ENCODE measurements at regions not wholly inside any gene's neighbourhood (a gene's known extent, or its start where the extent isn't known, plus 50 kb on each side); places are given as distances from the start of the nearest gene placed in this dataset.

DNA sequence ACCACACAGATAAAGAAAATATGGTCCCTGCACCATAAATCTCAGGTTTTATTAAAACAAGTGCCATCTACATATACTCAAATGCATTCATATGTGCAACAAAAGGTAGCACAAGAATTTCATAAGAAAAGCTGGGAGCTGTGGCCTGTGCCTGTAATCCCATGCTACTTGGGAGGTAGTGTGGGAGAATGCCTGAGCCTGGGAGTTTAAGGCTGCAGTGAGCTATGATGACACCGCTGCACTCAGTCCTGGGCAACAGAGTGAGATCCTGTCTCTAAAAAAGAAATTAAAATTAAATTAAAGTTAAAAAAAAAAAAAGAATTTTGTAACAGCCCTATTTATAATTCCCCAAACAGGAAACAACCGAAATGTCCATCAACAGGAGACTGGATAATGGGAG lies 81.3 kb upstream of the JADE1 start:
- Histone ChIP-seq H3K4me3 (no peak overlapping the region), H3K36me3 (no peaks in the 10 kb centered on the region), H3K27ac (no peak overlapping the region), H3K4me1 (no peaks in the 10 kb centered on the region), H3K9me3 (no peaks in the 10 kb centered on the region), H3K27me3 (no peaks in the 10 kb centered on the region)
- 95% methylated on average over 2 of the region's 2 CpGs for WGBS
- no peak for DNase-seq (ENCODE audit: low spot score in 2 of 2)
- TF ChIP-seq EP300 (IDR thresholded peaks at IDR 0.05) (no peak), POLR2AphosphoS5 (IDR thresholded peaks at IDR 0.05) (no peak), POLR2A (IDR thresholded peaks at IDR 0.05) (no peak)
- TF ChIP-seq, protein P1, sequence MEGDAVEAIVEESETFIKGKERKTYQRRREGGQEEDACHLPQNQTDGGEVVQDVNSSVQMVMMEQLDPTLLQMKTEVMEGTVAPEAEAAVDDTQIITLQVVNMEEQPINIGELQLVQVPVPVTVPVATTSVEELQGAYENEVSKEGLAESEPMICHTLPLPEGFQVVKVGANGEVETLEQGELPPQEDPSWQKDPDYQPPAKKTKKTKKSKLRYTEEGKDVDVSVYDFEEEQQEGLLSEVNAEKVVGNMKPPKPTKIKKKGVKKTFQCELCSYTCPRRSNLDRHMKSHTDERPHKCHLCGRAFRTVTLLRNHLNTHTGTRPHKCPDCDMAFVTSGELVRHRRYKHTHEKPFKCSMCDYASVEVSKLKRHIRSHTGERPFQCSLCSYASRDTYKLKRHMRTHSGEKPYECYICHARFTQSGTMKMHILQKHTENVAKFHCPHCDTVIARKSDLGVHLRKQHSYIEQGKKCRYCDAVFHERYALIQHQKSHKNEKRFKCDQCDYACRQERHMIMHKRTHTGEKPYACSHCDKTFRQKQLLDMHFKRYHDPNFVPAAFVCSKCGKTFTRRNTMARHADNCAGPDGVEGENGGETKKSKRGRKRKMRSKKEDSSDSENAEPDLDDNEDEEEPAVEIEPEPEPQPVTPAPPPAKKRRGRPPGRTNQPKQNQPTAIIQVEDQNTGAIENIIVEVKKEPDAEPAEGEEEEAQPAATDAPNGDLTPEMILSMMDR (IDR thresholded peaks at IDR 0.05): no peak

DNA sequence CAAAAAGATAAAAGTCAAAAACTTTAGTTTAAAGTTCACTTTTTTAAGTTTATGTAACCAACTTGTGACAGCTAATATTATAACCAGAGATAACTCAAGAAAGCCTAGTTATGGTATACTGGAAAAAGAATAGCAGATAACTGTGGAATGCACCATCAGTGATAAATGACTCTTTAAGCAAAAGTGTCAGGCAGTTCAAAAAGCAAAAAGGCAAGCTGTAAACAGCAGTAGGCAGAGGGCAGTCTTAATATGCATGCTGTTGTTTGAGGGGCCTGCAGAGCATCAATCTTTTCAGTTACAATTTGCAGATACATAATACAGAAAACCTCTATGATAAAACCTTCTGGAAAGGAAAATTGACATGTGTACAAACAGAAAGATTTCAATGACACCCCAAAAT lies 81.8 kb upstream of the JADE1 start:
- no peak overlapping the region for H3K4me3 ChIP-seq
- no peaks in the 10 kb centered on the region for H3K9me3 ChIP-seq
- TF ChIP-seq, protein P1 (IDR thresholded peaks at IDR 0.05): no peak
- TF ChIP-seq POLR2A (IDR thresholded peaks at IDR 0.05) (no peak), POLR2AphosphoS5 (IDR thresholded peaks at IDR 0.05) (no peak), EP300 (IDR thresholded peaks at IDR 0.05) (no peak)
- no peak for DNase-seq (ENCODE audit: low spot score in 2 of 2)
- no peak overlapping the region for H3K27ac ChIP-seq
- H3K4me1 ChIP-seq: no peaks in the 10 kb centered on the region
- no peaks in the 10 kb centered on the region for H3K36me3 ChIP-seq
- no peaks in the 10 kb centered on the region for H3K27me3 ChIP-seq

DNA sequence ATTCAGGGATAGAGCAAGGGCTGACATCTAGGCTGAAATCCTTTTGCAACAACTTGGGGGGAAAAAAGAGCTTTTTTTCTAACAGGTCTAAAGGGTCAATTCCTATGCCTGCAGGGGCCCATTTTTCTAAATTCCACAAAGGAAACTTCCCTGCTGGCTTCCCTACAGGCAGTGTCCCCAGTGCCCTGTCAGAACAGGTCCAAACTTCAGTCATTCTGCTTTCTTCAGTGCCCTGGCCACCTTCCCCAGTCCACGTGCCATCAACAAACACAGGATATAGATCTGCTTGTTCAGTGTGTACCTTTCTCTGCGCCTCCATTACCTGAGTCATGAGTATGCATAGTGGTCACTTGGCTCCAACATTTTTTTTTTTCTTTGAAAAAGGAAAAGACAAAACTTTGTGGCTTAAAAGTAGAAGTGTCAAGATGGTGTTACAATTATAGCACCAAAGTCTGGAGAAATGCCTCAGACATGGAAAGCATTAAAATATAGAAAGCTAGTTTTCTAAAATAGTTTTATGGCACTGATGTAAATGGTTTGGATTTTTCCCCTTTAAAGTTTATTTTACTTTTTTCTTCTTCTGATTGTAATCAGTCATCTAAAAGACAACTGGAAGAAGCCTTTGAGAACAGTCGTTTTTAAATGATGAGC lies 84.0 kb upstream of the JADE1 start:
- 54% methylated on average over 3 of the region's 3 CpGs for WGBS
- H3K9me3 ChIP-seq: no peaks in the 10 kb centered on the region
- no peak for DNase-seq (ENCODE audit: low spot score in 2 of 2)

DNA sequence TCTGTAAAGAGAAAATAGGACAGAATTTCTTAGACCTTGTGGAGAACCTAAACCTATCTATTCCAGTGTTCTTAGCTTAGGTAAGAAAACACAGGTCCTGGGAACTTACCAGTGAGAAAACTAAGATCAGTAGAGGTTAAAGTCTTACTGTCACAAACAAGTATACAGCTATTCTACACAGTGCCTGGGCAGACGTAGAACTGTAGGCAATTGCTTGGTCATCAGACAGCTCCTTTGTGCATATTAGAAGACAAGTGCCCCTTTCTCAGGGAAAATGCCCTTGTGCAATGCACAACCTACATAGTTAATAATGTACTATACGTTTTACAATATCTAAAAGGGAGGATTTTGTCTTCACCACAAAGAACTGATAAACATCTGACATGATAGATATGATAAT lies 86.6 kb upstream of the JADE1 start:
- Histone ChIP-seq H3K27ac (no peak overlapping the region), H3K4me1 (no peaks in the 10 kb centered on the region), H3K36me3 (no peaks in the 10 kb centered on the region), H3K9me3 (no peaks in the 10 kb centered on the region), H3K27me3 (no peaks in the 10 kb centered on the region), H3K4me3 (no peak overlapping the region)
- 72% methylated on average over 2 of the region's 2 CpGs for WGBS
- no peak for DNase-seq (ENCODE audit: low spot score in 2 of 2)
- TF ChIP-seq EP300 (IDR thresholded peaks at IDR 0.05): no peak
- TF ChIP-seq, protein P1 (IDR thresholded peaks at IDR 0.05): no peak
- TF ChIP-seq POLR2AphosphoS5 (IDR thresholded peaks at IDR 0.05): no peak
- no peak for TF ChIP-seq POLR2A (IDR thresholded peaks at IDR 0.05)

More for the DNA sequence above, 84.0 kb upstream of the JADE1 start:
- Histone ChIP-seq H3K36me3 (no peaks in the 10 kb centered on the region), H3K27me3 (no peaks in the 10 kb centered on the region), H3K27ac (no peak overlapping the region), H3K4me1 (no peaks in the 10 kb centered on the region), H3K4me3 (no peak overlapping the region)
- TF ChIP-seq EP300 (IDR thresholded peaks at IDR 0.05): no peak
- TF ChIP-seq POLR2A (IDR thresholded peaks at IDR 0.05): no peak
- TF ChIP-seq, protein P1 (IDR thresholded peaks at IDR 0.05): no peak
- TF ChIP-seq POLR2AphosphoS5 (IDR thresholded peaks at IDR 0.05): no peak

DNA sequence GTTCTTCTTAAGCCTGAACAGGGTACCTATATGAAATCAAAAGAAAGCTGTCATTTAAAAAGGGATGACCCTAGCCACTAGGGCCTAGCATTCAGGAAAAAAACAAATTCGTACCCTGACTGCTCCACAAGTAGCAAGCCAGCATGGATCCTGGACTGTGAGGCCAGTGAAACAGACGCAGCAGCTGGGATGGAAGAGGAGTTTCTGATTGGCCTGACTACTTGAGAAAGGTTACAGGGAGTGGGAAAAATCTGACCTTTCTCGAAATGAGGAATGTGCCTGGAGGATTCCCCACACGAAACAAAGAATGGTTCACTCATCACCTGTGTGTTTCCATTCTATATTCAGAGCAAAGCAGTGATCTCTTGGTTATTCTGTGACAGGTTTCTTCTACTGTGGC lies 87.6 kb upstream of the JADE1 start:
- Histone ChIP-seq H3K9me3 (no peaks in the 10 kb centered on the region), H3K27ac (no peak overlapping the region), H3K36me3 (no peaks in the 10 kb centered on the region), H3K4me3 (no peak overlapping the region), H3K27me3 (no peaks in the 10 kb centered on the region), H3K4me1 (no peaks in the 10 kb centered on the region)
- TF ChIP-seq, protein P1 (IDR thresholded peaks at IDR 0.05): no peak
- TF ChIP-seq EP300 (IDR thresholded peaks at IDR 0.05) (no peak), POLR2AphosphoS5 (IDR thresholded peaks at IDR 0.05) (no peak), POLR2A (IDR thresholded peaks at IDR 0.05) (no peak)
- no peak for DNase-seq (ENCODE audit: low spot score in 2 of 2)
- WGBS: 80% methylated on average over 4 of the region's 4 CpGs

All from suprapubic skin (tissue), 4 donors.